ENCODE measurements at regions not wholly inside any gene's neighbourhood (a gene's known extent, or its start where the extent isn't known, plus 50 kb on each side); places are given as distances from the start of the nearest gene placed in this dataset.

GRCh38 chr10:3413937-3414666, 241.5 kb upstream of the PITRM1 start:
- DNase-seq, result no peak
- in situ Hi-C loops (cut with MboI; ENCODE audit: low pct_unique_long_range_greater_than_20kb, low sequenced_read_pairs), result no loop called here

GRCh38 chr10:3412646-3413045, 240.1 kb upstream of the PITRM1 start:
- in situ Hi-C loops (cut with MboI; ENCODE audit: low pct_unique_long_range_greater_than_20kb, low sequenced_read_pairs), result no loop called here
- DNase-seq, result no peak

GRCh38 chr10:3412071-3412582, 239.5 kb upstream of the PITRM1 start:
- in situ Hi-C loops (cut with MboI; ENCODE audit: low pct_unique_long_range_greater_than_20kb, low sequenced_read_pairs), result no loop called here
- DNase-seq, result no peak

GRCh38 chr10:3411044-3411443, 238.5 kb upstream of the PITRM1 start:
- in situ Hi-C loops (cut with MboI; ENCODE audit: low pct_unique_long_range_greater_than_20kb, low sequenced_read_pairs), result no loop called here
- no peak for DNase-seq

GRCh38 chr10:3409928-3410327, 237.3 kb upstream of the PITRM1 start:
- no peak for DNase-seq
- in situ Hi-C loops (cut with MboI; ENCODE audit: low pct_unique_long_range_greater_than_20kb, low sequenced_read_pairs), result no loop called here

GRCh38 chr10:3408603-3409365, 236.2 kb upstream of the PITRM1 start:
- DNase-seq, result peak; percentile 16
- in situ Hi-C loops (cut with MboI; ENCODE audit: low pct_unique_long_range_greater_than_20kb, low sequenced_read_pairs), result no loop called here

- in situ Hi-C loops (cut with MboI; ENCODE audit: low pct_unique_long_range_greater_than_20kb, low sequenced_read_pairs), result no loop called here
- no peak for DNase-seq
These were observed 234.6 kb upstream of the PITRM1 start for GRCh38 chr10:3407208-3407607.

GRCh38 chr10:3406556-3406955, 234.0 kb upstream of the PITRM1 start:
- DNase-seq, result no peak
- in situ Hi-C loops (cut with MboI; ENCODE audit: low pct_unique_long_range_greater_than_20kb, low sequenced_read_pairs), result no loop called here

- no peak for DNase-seq
- in situ Hi-C loops (cut with MboI; ENCODE audit: low pct_unique_long_range_greater_than_20kb, low sequenced_read_pairs), result no loop called here
These were observed 231.8 kb upstream of the PITRM1 start for GRCh38 chr10:3404381-3404780.

GRCh38 chr10:3402187-3402751, 229.7 kb upstream of the PITRM1 start:
- in situ Hi-C loops (cut with MboI; ENCODE audit: low pct_unique_long_range_greater_than_20kb, low sequenced_read_pairs), result no loop called here
- DNase-seq, result no peak

- in situ Hi-C loops (cut with MboI; ENCODE audit: low pct_unique_long_range_greater_than_20kb, low sequenced_read_pairs), result no loop called here
- DNase-seq, result no peak
These were observed 228.9 kb upstream of the PITRM1 start for GRCh38 chr10:3401491-3401938.

- in situ Hi-C loops (cut with MboI; ENCODE audit: low pct_unique_long_range_greater_than_20kb, low sequenced_read_pairs), result no loop called here
- no peak for DNase-seq
These were observed 227.8 kb upstream of the PITRM1 start for GRCh38 chr10:3400348-3400747.

GRCh38 chr10:3399756-3400155, 227.2 kb upstream of the PITRM1 start:
- DNase-seq, result no peak
- in situ Hi-C loops (cut with MboI; ENCODE audit: low pct_unique_long_range_greater_than_20kb, low sequenced_read_pairs), result no loop called here

- in situ Hi-C loops (cut with MboI; ENCODE audit: low pct_unique_long_range_greater_than_20kb, low sequenced_read_pairs), result no loop called here
- no peak for DNase-seq
These were observed 226.5 kb upstream of the PITRM1 start for GRCh38 chr10:3398825-3399646.

GRCh38 chr10:3397846-3398245, 225.3 kb upstream of the PITRM1 start:
- in situ Hi-C loops (cut with MboI; ENCODE audit: low pct_unique_long_range_greater_than_20kb, low sequenced_read_pairs), result no loop called here

GRCh38 chr10:3397231-3397630, 224.6 kb upstream of the PITRM1 start:
- in situ Hi-C loops (cut with MboI; ENCODE audit: low pct_unique_long_range_greater_than_20kb, low sequenced_read_pairs), result no loop called here
- DNase-seq, result no peak

More at GRCh38 chr10:3397846-3398245, 225.3 kb upstream of the PITRM1 start:
- DNase-seq, result no peak

GRCh38 chr10:3396116-3396515, 223.5 kb upstream of the PITRM1 start:
- no peak for DNase-seq
- in situ Hi-C loops (cut with MboI; ENCODE audit: low pct_unique_long_range_greater_than_20kb, low sequenced_read_pairs), result no loop called here

GRCh38 chr10:3395458-3395861, 222.9 kb upstream of the PITRM1 start:
- in situ Hi-C loops (cut with MboI; ENCODE audit: low pct_unique_long_range_greater_than_20kb, low sequenced_read_pairs), result no loop called here
- DNase-seq, result no peak

- in situ Hi-C loops (cut with MboI; ENCODE audit: low pct_unique_long_range_greater_than_20kb, low sequenced_read_pairs), result no loop called here
These were observed 222.5 kb upstream of the PITRM1 start for GRCh38 chr10:3395041-3395440.

More at GRCh38 chr10:3395041-3395440, 222.5 kb upstream of the PITRM1 start:
- no peak for DNase-seq

All from KBM-7 (cell line).